Activated CD8-positive, alpha-beta memory T cell treated with anti-CD3 and anti-CD28 coated beads for 1 hour (primary cell): ENCODE measurements at regions not wholly inside any gene's neighbourhood (a gene's known extent, or its start where the extent isn't known, plus 50 kb on each side); places are given as distances from the start of the nearest gene placed in this dataset.
"Not testable (repeated sequence)": the region's sequence is repeated elsewhere in the genome, so short reads cannot be mapped to it uniquely, and the experiment has no call there.

Experiments
- DNase-seq, 2 donors: peaks; one replicate each; pipeline ENCODE4 v3.0.0-alpha.2; 2020; ENCODE audit warnings: low read depth in 1 of 2; ENCODE audit errors: extremely low read depth in 1 of 2

DNA sequence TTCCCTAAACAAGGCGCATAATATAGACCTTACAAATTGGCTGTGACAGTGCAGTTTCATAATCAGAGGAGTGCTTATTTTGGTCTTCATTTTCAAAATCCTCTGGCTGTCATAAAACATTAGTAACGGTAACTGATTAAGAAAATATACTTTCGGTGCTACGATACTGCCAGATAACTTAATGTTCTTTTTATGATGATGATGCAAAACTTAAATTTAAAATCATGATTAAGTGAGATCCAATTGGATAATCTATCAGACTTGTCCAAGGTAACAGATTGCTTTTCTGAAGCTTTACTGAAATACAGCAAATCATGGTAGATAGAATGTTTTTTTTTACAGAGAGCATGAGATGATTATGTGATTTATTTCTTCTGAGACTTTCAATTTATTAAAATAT is 364.2 kb upstream of the CNTN3 start:
- no peak for DNase-seq

DNA sequence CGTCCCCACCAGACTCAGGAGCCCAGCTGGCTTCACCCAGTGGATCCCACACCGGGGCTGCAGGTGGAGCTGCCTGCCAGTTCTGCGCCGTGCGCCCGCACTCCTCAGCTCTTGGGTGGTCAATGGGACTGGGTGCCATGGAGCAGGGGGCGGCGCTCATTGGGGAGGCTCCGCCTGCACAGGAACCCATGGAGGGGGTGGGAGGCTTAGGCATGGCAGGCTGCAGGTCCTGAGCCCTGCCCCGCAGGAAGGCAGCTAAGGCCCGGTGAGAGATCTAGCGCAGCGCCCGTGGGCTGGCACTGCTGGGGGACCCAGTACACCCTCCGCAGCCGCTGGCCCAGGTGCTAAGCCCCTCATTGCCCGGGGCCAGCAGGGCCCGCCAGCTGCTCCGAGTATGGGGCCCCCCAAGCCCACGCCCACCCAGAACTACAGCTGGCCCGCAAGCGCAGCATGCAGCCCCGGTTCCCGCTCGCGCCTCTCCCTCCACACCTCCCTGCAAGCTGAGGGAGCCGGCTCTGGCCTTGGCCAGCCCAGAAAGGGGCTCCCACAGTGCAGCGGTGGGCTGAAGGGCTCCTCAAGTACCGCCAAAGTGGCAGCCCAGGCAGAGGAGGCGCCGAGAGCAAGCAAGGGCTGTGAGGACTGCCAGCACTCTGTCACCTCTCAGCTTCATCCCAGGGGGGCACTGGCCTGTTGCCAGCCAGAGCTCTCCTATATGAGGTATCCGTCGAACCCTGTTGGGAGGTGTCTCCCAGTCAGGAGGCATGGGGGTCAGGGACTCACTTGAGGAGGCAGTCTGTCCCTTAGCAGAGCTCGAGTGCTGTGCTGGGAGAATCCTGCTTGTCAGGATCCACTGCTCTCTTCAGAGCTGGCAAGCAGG is 370.8 kb upstream of the CNTN3 start:
- DNase-seq: not testable (repeated sequence)

DNA sequence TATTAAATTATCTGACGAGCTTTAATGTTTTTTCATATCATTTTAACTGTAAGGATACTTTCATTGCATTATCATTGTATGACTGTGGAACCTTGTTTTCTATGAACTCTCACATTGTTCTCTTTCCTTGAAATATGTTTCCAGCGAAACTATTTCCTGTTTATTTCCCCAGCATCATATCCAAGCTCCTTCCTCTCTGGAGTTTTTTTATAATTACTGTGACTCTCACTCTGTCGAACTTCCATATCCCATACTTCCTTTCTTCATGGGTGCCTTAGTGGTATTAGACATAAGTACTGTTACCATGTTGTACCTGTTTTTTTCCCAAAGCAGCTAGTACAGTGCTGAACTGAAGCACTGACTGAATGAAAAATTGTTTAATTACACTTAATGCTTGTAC is 373.6 kb upstream of the CNTN3 start:
- no peak for DNase-seq

DNA sequence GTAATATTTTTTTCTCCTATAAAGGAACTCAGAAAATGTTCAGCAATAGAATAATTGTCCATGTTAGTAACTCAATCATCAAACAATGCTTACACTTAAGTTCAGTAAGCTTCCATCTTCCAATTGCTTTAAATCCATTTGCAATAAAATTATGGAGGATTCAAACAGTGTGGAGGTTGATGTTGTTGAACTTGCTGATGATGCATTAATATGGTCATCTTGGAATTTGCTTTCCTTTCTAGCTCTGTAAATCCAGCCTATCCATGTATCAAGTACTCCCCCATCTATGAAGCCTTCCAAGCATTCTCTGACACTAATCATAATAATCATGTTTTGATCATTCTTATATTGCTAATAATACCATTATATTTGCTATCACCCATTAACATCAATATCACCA is 378.4 kb upstream of the CNTN3 start:
- no peak for DNase-seq

DNA sequence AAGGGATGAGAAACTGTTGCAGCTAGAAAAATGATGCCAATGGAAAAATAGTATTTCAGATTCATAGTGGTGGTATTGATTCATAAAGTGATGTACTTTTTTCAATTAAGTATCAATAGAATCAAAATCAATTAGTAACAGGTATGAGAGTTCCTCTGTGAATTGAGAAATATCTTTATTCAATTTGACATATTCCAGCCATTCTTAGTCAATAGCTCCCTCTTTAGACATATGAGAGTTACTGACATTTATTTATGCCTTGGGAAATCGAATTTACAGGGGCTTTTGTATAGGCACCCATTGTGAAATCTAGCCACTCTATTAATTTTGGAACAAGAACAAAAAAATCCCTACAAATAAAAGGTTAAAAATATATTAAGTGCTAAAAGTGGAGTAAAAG is 386.9 kb upstream of the CNTN3 start:
- DNase-seq: no peak

DNA sequence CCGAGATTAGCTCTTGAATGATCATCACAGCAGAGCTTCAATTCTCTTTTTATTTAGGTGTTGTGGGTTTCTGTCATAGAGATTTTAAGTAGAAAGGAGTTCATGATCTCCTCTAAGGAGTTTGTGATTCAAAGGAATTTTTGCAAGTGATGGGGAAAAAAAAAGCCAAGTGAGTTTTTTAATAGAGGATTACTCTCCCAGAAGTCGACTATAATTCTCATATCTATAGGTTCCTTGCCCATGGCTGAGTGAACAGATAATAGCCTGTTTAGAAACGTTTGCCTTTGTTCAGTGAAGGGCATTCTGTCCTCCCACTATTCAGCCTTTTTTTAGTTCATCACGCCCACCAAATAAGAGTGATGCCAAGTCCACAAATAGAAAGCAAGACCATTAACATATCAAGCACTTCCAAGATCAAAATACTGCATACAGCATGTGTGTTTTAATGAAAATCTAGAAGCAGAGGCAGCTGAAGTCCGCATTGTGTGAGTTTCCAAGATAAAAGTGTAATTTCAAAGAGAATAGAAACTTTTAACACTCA is 398.4 kb upstream of the CNTN3 start:
- no peak for DNase-seq

DNA sequence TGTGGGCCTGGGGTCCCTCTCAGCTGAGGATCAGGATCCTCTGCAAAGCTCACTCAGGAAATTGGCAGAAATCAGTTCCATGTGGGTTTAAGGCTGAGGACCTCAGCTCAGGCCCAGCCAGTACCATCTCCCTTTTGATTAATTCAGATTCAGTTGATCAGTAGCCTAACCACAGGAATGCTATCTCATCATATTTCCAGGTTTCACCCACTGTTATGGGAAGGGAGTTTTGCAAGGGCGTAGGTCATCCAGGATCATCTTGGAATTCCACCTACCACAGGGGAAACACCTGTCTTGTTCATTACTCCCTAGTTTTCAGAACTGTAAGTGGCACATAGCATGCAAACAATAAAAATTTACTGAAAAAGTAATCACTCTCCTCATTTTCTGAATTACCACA is 399.5 kb upstream of the CNTN3 start:
- DNase-seq: no peak

DNA sequence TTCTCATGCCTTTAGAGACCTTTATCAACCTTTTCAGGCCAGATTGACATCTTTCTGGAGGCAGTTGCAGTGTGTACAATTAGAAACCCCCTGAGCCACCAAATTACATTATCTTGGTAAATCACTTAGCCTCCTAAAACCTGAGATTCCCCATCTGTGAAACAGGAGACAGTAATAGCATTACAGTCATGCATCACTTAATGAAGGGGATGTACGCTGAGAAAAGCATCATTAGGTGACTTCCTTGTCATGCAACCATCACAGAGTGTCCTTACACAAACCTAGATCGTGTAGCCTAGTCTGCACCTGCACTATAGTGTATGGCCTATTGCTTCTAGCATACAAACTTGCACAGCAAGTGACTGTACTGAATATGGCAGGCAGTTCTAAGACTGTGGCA is 400.8 kb upstream of the CNTN3 start:
- DNase-seq: no peak

DNA sequence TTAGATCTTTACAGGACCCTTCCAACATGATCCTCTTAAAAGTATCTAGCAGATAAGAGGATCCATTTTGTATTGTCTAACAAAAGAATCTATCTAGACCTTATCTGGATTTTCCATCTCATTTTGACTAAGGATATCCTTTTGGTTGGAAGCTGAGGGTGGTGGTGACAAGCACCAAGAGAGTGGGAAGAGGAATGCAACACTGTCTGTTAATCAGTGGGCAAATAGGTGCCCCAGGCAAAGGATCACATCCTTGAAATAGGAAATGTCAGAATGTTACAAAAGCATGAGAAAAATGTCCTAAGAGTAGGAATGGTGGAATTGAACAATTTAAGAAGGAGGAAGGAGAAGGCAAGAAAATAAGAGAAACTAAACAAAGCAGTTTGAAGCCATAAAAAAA is 420.7 kb upstream of the CNTN3 start:
- no peak for DNase-seq

DNA sequence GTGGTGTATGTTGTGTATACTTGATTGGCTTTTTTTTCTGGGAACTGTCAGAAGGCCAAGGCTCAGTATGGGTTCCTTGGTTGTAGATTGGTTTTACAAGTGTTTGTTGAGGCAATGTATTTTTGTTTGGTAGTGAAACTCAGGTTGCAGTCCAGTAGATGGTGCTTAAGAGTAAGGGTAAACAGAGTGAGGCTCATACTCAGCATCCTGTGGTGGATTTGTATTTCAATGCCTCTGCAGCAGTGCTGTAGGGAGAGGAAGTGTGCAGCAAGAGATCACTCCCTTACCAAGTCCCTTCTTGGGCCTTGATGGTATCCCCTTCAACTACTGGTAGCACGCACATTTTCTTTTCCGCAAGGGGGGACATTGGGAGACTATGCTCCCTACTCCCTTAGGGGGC is 428.5 kb upstream of the CNTN3 start:
- no peak for DNase-seq

DNA sequence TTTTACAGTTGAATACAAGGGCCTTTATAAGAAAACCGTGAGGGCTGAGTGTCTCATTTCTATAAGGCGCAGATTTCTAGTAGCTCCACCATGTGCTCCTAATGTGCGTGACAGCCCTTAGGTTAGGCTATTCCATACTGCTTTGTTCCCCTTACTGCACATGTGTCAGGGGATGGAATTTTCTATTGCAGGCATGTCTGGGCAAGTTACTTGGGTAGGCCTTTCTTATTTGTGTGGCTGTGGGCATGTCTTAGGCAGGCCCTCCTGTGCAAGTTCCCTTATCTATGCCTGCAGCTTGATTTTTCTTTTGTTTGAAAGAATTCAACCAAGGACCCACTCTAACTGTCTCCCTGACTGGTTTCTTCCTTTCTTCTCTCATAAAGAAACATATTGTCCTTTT is 434.2 kb upstream of the CNTN3 start:
- DNase-seq: no peak

DNA sequence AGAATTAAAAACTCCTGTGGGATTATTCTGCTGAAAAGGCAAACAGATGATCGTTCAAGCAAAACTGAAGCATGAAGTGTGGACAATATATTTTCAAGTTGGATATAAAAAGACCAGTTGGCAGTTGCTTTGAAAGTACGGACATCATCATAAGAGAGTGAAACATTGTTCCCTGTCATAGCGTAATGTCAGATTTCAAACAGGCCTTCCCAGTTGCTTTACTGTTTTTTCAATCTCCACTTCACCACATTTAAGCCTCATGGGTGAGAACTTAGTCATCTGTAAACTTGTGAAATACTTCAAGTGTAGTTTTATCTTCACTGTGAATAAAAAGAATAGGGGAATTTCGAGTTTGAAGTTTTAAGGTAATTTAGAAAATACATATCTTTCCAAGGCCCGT is 435.1 kb upstream of the CNTN3 start:
- no peak for DNase-seq

DNA sequence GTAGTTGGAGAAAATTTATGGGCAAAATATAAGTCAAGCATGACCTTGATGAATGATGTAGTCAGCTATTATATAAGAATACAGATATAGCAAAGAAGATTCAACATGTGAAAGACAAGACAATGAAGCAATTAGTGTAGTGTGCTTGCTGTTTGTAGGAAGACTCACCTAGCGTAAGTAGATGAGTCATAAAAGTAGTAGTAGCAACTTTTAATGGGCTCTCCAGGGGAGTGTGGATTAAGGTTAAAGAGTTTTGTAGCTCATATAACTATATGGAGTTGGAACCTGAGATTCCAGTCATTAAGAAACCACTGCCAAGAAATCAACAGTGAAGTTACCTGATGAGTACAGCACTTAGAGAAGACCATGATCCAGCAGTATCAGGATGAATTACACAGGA is 444.7 kb upstream of the CNTN3 start:
- no peak for DNase-seq

DNA sequence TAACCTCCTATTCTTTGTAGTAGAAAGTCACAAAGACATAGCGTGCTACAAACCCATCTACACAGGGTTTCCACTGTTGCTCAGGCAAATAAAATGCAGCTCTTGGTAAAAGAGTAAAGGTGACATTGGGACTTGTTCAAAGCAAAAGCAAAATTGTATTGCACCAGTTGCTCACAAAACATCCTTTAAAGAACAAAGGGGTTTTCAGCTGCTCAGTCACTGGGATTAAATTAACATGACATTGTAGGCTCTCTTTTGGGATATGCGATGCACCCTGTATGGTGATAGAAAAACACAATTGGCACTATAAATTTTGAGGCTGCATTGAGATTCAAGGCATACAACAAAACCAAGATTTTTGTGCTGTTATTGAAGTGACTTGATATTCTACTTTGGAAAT is 447.3 kb upstream of the CNTN3 start:
- DNase-seq: no peak

DNA sequence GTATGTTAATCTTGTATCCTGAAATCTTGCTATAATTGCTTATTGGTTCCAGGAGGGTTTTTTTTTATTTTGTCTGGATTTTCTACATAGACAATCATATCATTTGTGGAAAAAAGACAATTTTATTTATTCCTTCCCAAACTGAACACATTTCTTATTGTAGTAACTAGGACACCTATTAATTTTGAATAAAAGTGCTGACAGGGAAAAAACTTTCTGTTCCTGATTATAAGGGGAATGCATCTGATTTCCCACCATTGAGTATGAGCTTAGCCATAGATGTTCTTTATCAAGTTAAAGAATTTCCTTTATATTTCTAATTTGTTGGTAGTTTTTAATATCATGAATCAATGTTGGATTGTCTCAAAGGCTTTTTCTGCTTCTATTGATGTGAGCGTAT is 460.7 kb upstream of the CNTN3 start:
- DNase-seq: no peak

DNA sequence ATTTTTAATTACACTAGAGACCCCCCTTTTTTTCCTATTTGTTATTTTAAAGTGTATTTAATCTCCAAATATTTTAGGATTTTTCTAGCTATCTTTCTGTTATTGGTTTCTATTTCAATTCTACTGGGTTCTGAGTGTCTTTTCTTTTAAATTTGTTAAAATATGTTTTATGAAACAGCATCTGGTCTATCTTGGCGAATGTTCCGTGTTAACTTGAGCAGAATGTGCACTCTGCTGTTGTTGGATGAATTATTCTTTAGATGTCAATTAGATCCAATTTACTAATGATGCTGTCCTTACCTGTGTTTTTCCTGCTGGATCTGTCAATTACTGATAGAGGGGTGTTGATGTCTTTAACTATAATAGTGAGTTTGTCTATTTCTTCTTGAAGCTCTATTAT is 462.0 kb upstream of the CNTN3 start:
- no peak for DNase-seq

DNA sequence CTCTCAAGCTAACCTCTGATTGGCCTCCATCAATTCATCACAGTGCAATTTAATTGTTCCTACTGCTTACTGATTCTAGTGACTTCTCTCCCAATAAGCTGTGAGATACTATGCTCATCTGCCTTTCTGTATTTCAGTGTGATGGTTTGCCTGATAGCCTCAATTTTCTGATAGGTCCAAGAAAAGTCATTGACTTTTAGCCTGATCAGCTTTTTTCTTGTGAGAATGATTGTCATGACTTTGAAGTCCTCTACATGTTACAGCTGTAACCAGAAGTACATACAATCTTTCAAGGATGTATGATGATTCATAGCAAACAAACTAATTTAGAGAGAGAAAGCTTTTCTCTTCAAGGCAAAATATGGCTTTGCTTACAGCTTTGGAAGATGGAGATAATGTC is 463.8 kb upstream of the CNTN3 start:
- no peak for DNase-seq

DNA sequence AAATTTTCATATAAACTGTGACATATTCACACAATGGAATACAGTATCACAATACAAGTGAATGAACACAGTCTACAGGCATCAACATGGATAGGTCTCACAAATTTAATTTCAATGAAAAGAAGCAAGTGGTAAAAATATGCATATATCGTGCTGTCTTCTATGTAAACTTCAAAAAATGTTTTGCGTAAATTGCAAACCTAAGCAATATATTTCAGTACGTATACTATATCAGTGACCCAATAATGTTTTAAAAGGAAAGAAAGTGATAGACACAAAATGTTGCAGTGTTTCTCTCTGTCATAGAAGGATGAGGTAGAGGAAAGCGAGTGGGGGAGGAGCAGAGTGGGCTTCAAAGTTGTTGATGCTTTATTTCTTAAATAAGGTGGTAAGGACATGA is 468.4 kb upstream of the CNTN3 start:
- no peak for DNase-seq

DNA sequence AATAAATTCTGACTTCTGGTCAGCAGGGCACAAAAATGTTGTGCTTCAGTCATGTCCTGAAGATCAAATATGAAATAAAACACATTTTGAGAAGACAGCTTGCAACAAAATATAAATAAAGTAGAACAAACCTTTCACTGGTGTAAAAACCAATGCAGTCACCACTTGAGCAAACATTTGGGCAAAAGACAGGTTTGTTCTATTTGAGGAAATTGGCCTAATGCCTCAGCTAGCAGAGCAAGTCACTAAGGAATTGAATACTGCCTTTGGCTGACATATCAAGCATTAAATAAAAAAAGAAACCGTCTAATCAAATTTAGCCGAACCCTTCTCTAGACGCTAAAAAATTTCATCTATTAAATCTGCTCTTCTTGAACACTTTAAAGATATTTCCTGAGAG is 475.4 kb upstream of the CNTN3 start:
- DNase-seq: no peak

DNA sequence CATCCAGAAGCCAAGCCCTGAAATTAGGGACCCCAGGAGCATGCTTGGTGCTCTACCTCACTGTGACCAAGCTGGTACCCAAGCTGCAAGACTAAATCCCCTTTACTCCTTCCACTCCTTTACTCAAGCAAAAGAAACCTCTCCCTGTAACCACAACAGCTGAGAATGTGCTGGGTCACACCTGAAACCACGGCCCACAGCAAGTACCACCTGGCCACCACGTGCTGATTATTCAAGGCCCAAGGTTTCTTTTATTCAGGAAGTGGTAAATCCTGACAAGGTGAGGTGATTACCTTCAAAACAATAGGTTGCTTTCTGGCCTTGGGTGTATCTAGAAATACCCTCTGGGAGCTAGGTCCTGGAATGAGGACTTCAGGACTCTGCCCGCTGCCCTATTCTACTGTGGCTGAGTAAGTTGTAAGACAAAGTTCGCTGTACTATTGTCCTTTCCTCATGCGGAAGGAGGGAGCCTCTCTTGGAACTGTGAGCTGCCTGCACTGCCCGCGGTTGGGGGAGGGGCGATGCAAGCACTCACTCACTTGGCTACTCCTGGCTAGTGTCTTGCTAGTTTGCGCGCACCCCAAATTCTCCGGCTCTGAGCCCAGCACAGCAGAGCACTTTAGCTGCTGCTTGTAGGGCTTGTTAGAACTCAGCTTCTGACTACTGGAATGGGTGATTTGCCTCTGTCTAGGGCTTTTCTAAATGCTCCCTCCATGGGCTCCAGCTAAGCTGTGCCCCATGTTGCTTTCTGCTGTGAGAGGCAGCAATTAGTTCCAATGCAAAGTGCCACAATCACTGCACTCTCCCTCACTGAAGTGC is 487.1 kb upstream of the CNTN3 start:
- no peak for DNase-seq

DNA sequence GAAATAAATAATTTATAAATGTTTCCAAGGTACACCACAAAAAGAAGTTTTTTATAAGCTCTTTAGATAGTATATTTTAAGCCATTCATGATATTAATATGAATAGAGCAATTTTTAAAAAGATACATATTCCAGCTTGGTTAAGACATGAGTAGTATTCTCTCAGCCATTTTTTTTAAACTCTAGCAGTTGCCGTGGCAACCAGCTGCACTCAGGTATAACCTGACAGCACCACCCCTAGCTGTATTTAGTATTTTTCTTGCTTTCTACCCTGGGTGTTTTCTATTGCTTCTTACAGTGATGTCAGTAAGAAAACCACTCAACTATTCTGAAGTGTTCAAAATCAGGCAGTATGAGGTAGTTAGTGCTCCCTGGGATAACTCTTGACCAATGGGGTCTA is 496.3 kb upstream of the CNTN3 start:
- DNase-seq: no peak

DNA sequence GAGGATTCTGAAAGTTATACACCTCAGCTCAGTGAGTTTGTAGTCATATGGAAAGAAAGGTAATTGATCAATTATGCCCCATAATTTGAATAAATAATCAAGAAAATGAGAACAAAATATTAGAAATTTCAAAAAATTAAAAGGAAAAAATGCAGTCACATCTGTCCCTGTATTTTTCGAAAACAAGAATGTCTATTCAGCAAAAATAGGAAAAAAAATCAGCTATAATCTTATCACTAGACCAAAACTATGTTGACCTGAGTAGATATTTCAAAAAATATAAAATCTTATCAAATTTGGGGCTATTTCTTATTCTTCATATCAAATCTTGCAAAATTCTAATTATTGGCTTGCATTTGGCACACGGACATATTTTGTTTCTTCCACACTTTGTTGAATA is 501.2 kb upstream of the CNTN3 start:
- DNase-seq: no peak
